HUES48 (cell line): ENCODE measurements at regions not wholly inside any gene's neighbourhood (a gene's known extent, or its start where the extent isn't known, plus 50 kb on each side); places are given as distances from the start of the nearest gene placed in this dataset.

Experiments used
- H3K27ac ChIP-seq: one replicate; pipeline ENCODE4 v1.7.0; 2013; ENCODE audit warnings: low read depth, low read length, inconsistent platforms
- H3K27me3 ChIP-seq: 2 replicates; pipeline ENCODE4 v1.6.1; 2013; ENCODE audit warnings: mild to moderate bottlenecking, low read length; ENCODE audit not compliant: control insufficient read depth, insufficient read depth
- H3K36me3 ChIP-seq: 2 replicates; pipeline ENCODE4 v1.6.1; 2013; ENCODE audit warnings: low read length; ENCODE audit not compliant: control insufficient read depth, insufficient read depth
- H3K4me1 ChIP-seq: 2 replicates; pipeline ENCODE4 v1.6.1; 2013; ENCODE audit warnings: mild to moderate bottlenecking, low read length; ENCODE audit not compliant: control insufficient read depth, insufficient read depth
- H3K4me3 ChIP-seq: 2 replicates; pipeline ENCODE4 v1.5.1; 2013; ENCODE audit warnings: mild to moderate bottlenecking, low read depth, low read length
- H3K9ac ChIP-seq: 2 replicates; pipeline ENCODE4 v1.6.1; 2013; ENCODE audit warnings: mild to moderate bottlenecking, low read depth, low read length, moderate library complexity
- H3K9me3 ChIP-seq: 2 replicates; pipeline ENCODE4 v1.6.1; 2013; ENCODE audit warnings: low read length; ENCODE audit not compliant: control insufficient read depth, insufficient read depth

DNA sequence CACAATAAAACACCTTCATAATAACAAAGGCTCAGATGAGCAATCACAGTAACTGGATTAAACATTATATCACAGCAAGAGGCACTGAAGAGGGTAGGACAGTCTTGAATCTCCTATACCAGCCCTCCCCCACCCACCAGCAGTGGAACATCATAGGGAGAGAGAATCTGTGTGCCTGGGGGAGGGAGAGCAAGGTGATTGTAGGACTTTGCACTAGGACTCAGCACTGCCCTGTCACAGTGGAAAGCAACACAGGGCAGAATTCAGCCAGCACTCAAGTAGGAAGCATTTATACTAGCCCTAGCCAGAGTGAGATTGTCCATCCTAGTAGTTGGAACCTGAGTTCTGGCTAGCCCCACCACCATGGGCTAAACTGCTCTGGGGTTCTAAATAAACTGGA, 400.2 kb downstream of the HAO1 start:
- H3K27me3 ChIP-seq = no peaks in the 10 kb centered on the region
- no peaks in the 10 kb centered on the region for H3K36me3 ChIP-seq
- H3K9ac ChIP-seq = no peak overlapping the region
- no peaks in the 10 kb centered on the region for H3K4me1 ChIP-seq
- H3K27ac ChIP-seq = no peak overlapping the region
- no peak overlapping the region for H3K4me3 ChIP-seq
- H3K9me3 ChIP-seq = no peaks in the 10 kb centered on the region

DNA sequence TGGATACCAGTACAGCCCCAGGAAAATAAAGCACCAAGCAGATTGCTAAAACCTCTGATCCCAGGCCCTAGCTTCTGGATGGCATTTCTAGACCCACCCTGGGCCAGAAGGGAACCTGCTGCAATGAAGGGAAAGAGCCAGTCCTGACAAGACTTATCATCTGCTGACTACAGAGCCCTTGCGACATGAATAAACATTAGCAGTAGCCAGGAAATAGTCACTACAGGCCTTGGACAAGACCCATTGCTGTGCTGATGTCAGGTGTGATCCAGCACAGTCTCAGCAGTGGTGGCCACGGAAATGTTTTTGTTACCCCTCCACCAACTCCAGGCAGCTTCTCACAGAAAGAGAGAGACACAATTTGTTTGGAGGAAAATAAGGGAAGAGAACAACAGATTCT, 399.3 kb downstream of the HAO1 start:
- H3K4me1 ChIP-seq = no peaks in the 10 kb centered on the region
- no peak overlapping the region for H3K27ac ChIP-seq
- H3K9ac ChIP-seq = no peak overlapping the region
- no peaks in the 10 kb centered on the region for H3K36me3 ChIP-seq
- H3K9me3 ChIP-seq = no peaks in the 10 kb centered on the region
- H3K27me3 ChIP-seq = no peaks in the 10 kb centered on the region
- H3K4me3 ChIP-seq = no peak overlapping the region

DNA sequence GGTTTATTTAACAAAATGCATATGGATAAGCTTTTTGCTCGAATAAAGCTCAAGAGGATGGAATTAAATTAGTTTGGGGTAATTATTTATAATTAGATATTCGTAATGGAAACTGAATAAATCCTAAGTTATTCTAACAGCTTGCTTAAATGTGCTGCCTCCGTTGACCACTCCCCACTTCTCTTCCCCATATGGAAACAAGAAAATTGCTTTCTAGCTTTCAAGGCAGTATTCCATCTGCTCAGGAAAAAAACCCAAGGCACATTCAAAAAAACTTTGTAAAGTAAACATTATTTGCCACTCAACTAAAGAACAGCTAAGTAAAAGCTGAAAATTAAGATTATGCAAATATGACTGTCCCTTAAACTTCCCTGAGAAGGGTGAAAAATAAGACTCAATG, 369.2 kb downstream of the HAO1 start:
- Histone ChIP-seq H3K9ac (no peak overlapping the region), H3K9me3 (no peaks in the 10 kb centered on the region), H3K4me3 (no peak overlapping the region), H3K27me3 (no peaks in the 10 kb centered on the region), H3K27ac (no peak overlapping the region), H3K36me3 (no peaks in the 10 kb centered on the region), H3K4me1 (no peaks in the 10 kb centered on the region)

DNA sequence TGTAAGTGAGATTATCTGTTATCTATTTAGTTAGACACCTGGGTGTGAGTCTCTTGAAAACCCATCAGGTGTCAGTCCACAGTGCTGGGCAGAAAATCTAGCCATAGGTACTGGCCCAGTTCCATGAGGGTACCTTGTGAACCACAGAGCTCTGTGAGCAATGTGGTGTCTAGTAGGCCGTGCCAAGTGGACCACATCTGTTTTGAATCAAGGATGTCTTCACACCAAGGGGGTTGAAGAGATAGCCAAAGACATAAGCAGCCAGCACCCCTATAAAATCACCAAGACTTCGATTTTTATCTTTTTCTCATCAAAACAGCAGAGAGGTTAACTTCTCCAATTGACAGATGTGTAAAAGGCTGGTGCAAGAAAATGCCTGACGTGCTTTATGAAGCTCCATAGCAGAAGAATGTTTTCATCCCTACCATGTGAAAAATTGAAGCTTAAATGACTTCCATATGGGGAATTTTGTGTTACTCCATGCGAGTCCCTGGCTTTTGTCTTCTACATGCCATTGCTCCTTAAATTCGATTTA, 368.7 kb downstream of the HAO1 start:
- H3K36me3 ChIP-seq = no peaks in the 10 kb centered on the region
- H3K27ac ChIP-seq = no peak overlapping the region
- H3K4me3 ChIP-seq = no peak overlapping the region
- H3K27me3 ChIP-seq = no peaks in the 10 kb centered on the region
- H3K4me1 ChIP-seq = no peaks in the 10 kb centered on the region
- H3K9ac ChIP-seq = no peak overlapping the region
- no peaks in the 10 kb centered on the region for H3K9me3 ChIP-seq

DNA sequence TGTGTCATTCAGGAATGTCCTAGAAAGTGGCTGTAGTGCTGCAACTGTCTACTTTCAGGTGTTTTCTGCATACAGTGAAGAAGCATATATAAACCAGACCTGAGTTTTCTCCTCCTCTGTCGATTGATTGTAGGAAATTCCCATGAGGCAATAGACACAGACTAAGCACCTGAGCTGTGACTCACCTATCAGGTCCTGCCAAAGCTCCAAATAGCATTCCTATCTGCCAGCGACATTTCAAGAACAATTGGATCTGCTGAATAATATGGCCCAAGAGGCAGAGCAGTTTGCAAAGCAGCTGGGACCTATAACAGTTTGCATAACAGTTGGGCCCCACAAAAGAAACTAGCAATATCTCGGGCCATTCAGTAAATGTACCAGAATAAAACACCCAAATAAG, 360.4 kb downstream of the HAO1 start:
- Histone ChIP-seq H3K36me3 (no peaks in the 10 kb centered on the region), H3K9me3 (no peaks in the 10 kb centered on the region), H3K27me3 (no peaks in the 10 kb centered on the region), H3K4me1 (no peaks in the 10 kb centered on the region), H3K4me3 (no peak overlapping the region), H3K27ac (no peak overlapping the region), H3K9ac (no peak overlapping the region)

DNA sequence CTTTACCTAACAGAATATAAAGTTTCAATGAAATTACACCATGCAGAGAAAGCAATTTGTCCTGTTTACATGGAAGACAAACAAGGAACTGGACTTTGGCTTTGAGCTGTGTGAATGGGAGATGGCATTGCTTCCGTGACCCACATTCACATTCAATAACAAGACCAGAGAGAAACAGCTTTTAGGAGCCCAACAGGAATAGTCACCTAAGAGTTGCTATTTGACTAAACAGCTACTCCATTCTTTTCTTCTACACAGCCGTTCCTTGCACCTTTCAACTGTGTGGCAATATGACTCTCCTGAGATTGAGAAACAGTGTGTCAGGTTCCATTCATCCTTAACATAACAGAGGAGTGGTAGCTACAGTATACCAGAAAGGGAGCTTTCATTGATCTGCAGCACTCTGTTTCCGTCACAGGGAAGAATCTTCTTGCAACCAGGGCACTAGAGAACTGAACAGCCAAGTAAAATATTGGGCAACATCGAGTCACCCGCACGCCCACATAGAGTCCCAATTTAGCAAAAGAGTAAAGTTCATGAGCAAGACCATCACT, 355.1 kb downstream of the HAO1 start:
- H3K36me3 ChIP-seq = no peaks in the 10 kb centered on the region
- no peaks in the 10 kb centered on the region for H3K27me3 ChIP-seq

DNA sequence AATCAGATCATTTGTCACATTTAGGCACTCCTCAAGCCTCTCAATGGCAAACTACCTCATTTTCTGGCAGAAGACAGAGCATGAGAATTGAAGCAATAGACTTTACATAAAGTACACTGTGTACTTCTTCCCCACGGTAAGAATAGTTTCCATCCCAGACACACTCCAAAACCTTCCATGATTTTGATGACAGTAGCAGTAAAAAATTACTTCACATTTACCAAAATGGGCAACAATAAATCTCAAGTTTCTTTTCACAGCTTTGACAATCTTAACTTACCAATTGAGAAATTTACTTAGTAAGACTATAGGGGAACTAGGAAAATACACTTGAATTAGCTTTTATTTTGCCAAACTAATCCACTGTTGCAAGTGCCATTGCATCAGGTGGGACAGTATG, 353.8 kb downstream of the HAO1 start:
- Histone ChIP-seq H3K9ac (no peak overlapping the region), H3K27ac (no peak overlapping the region), H3K36me3 (no peaks in the 10 kb centered on the region), H3K4me3 (no peak overlapping the region), H3K4me1 (no peaks in the 10 kb centered on the region), H3K9me3 (0 out of 2 replicates have a peak, but pooled peaks cover under 1% of the 10 kb centered on the region), H3K27me3 (no peaks in the 10 kb centered on the region)

More for the DNA sequence above, 355.1 kb downstream of the HAO1 start:
- Histone ChIP-seq H3K4me3 (no peak overlapping the region), H3K4me1 (no peaks in the 10 kb centered on the region), H3K27ac (no peak overlapping the region), H3K9ac (no peak overlapping the region), H3K9me3 (no peaks in the 10 kb centered on the region)

DNA sequence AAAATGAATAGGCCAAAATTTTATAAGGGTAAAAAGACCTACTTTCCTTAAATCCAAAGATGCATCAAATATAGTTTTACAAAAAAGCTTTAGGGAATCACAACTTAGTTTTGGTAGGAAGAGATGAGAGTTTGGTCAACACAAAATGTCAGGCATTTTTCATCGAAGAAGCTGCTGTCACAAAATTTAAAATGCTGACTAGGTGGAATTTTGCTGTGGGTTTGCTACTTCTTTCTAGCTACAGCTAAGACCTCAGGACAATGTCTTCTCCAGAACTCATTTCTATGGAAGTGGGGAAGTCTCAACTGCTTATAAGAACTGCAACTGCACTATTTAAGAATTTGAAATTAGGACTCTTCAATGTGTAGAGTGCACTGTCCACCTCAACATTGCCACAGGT, 351.1 kb downstream of the HAO1 start:
- Histone ChIP-seq H3K27me3 (no peaks in the 10 kb centered on the region), H3K4me1 (no peaks in the 10 kb centered on the region), H3K9ac (no peak overlapping the region), H3K27ac (no peak overlapping the region), H3K36me3 (no peaks in the 10 kb centered on the region), H3K9me3 (peaks cover 7% of the 10 kb centered on the region; the same call in 1 of the 2 replicates), H3K4me3 (no peak overlapping the region)

DNA sequence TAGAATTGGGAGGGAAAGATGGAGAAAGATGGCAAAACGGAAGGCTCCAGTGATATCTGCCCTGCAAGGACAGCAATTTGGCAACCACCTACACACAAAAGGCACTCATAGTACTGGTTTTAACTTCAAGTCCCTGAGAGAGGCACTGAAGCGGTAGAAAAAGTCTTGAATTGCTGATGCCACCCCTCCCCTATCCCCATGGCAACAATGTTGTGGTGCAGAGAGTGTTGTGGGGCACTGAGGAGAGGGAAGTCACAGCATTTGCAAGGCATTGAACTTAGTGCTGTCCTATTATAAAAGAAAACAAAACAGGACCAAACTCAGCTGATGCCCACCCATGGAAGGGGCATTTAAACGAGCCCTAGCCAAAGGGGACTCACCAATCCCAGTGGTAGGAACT, 343.7 kb downstream of the HAO1 start:
- Histone ChIP-seq H3K36me3 (no peaks in the 10 kb centered on the region), H3K4me3 (no peak overlapping the region), H3K4me1 (peaks cover 3% of the 10 kb centered on the region), H3K9ac (no peak overlapping the region), H3K9me3 (peaks cover 7% of the 10 kb centered on the region; the same call in 1 of the 2 replicates), H3K27me3 (no peaks in the 10 kb centered on the region), H3K27ac (no peak overlapping the region)

DNA sequence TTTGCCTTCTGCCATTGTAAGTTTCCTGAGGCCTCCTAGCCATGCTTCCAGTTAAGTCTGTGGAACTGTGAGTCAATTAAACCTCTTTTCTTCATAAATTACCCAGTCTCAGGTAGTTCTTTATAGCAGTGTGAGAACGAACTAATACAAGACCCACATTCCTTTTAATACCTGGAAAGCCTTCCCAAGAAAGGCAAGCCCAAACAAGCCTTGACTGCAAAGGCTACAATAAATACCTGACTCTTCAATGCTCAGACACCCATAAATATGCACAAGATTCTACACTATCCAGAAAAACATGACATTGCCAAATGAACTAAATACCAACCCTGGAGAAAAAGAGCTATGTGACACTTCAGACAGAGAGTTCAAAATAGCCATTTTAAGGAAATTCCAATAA, 338.8 kb downstream of the HAO1 start:
- H3K36me3 ChIP-seq = no peaks in the 10 kb centered on the region
- no peaks in the 10 kb centered on the region for H3K27me3 ChIP-seq
- H3K9me3 ChIP-seq = no peaks in the 10 kb centered on the region
- no peak overlapping the region for H3K4me3 ChIP-seq
- no peak overlapping the region for H3K9ac ChIP-seq
- H3K4me1 ChIP-seq = peaks cover 9% of the 10 kb centered on the region
- H3K27ac ChIP-seq = no peak overlapping the region

DNA sequence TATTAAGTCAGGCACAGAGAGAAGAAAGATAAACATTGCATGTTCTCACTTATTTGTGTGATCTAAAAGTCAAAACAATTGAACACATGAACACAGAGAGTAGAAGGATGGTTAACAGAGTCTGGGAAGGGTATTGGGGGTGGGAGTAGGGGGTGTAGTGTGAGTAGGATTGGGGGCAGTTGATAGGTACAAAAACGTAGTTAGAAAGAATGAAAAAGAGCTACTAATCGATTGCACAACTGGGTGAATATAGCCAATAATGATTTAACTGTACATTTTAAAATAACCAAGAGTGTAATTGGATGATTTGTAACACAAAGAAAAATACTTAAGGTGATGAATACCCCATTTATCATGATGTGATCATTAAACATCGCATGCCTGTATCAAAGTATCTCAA, 333.3 kb downstream of the HAO1 start:
- H3K4me3 ChIP-seq = no peak overlapping the region
- H3K4me1 ChIP-seq = peaks cover 3% of the 10 kb centered on the region; the same call in 1 of the 2 replicates
- H3K36me3 ChIP-seq = no peaks in the 10 kb centered on the region
- no peaks in the 10 kb centered on the region for H3K9me3 ChIP-seq
- no peak overlapping the region for H3K9ac ChIP-seq
- H3K27ac ChIP-seq = no peak overlapping the region
- H3K27me3 ChIP-seq = no peaks in the 10 kb centered on the region
